Ovary (tissue), 3 donors: ENCODE measurements at regions not wholly inside any gene's neighbourhood (a gene's known extent, or its start where the extent isn't known, plus 50 kb on each side); places are given as distances from the start of the nearest gene placed in this dataset.

ENCODE experiments used
- EP300 ChIP-seq: sonication (generic); formaldehyde crosslinking; IDR thresholded peaks from one replicate; pipeline ENCODE4 v1.6.1; 2017; ENCODE audit warnings: antibody characterized with exemption
- POLR2A ChIP-seq: fragments of 450-650 bp; IDR thresholded peaks from one replicate; pipeline ENCODE4 v1.6.1; 2017; ENCODE audit warnings: antibody characterized with exemption, mild to moderate bottlenecking, moderate library complexity
- TF ChIP-seq, protein P1 (sequence below), 3 donors: fragments of 450-650 bp in 2 of 3; fragments of 200-600 bp in 1 of 3; IDR thresholded peaks; one replicate each; pipeline versions ENCODE4 v1.5.1 to v1.8.0; 2016 to 2022; ENCODE audit warnings: antibody characterized with exemption in 3 of 3, mild to moderate bottlenecking in 1 of 3
- donor health status: DM: no; HTN: no; CAD: no.

DNA sequence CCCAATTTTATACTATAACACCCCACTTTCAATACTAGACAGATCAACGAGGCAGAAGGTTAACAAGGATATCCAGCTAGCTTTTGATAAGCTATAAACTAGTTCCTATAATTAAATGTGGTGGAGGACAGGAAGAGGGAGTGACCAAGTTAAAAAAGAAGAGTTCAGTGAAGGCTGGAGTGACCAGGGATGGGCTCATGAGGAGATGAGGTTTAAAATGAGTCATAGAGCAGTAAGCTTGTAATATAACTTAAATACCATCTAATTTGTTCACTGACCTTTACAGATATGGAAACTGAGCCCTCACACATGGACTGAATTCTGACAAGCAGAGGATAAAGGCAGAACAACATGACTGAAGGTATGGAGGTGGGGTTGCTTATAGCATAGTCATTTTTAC is 284.5 kb downstream of the SPATA31D1 start:
- TF ChIP-seq, protein P1, sequence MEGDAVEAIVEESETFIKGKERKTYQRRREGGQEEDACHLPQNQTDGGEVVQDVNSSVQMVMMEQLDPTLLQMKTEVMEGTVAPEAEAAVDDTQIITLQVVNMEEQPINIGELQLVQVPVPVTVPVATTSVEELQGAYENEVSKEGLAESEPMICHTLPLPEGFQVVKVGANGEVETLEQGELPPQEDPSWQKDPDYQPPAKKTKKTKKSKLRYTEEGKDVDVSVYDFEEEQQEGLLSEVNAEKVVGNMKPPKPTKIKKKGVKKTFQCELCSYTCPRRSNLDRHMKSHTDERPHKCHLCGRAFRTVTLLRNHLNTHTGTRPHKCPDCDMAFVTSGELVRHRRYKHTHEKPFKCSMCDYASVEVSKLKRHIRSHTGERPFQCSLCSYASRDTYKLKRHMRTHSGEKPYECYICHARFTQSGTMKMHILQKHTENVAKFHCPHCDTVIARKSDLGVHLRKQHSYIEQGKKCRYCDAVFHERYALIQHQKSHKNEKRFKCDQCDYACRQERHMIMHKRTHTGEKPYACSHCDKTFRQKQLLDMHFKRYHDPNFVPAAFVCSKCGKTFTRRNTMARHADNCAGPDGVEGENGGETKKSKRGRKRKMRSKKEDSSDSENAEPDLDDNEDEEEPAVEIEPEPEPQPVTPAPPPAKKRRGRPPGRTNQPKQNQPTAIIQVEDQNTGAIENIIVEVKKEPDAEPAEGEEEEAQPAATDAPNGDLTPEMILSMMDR (IDR thresholded peaks at IDR 0.05): no peak
- TF ChIP-seq POLR2A (no peak), EP300 (no peak)
